Epithelial cell of proximal tubule (primary cell): ENCODE measurements at regions not wholly inside any gene's neighbourhood (a gene's known extent, or its start where the extent isn't known, plus 50 kb on each side); places are given as distances from the start of the nearest gene placed in this dataset.

Experiments used
- DNase-seq: peaks from one replicate; pipeline ENCODE4 v3.0.0-alpha.2; 2011; ENCODE audit warnings: low read depth
- H3K4me3 ChIP-seq: 2 replicates; pipeline ENCODE4 v1.5.1; 2011; ENCODE audit warnings: low read depth, mild to moderate bottlenecking, low read length
- TF ChIP-seq, protein P1 (sequence below): conservative IDR thresholded peaks from 2 replicates; pipeline ENCODE4 v1.5.1; 2012; ENCODE audit warnings: low read depth, mild to moderate bottlenecking, low read length

DNA sequence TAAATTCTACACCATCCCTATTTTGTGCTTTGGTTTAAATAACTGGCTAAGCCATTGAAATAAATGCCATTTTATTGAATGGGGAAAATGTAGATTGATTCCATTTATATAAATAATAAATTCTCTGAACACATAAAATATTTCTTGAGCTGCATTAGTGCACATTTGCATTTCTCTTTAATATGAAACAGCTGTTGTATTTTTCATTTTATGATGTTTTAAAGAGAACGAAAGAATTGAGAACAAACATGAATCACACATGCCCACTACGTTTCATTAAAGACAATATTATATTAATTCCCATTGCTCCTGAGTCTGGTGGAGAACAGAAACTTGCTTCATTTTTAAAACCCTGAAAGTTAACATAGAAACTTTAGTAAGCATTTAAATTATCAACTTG, 235.7 kb upstream of the CFAP20DC start:
- no peak for DNase-seq
- H3K4me3 ChIP-seq: no peak overlapping the region
- TF ChIP-seq, protein P1, sequence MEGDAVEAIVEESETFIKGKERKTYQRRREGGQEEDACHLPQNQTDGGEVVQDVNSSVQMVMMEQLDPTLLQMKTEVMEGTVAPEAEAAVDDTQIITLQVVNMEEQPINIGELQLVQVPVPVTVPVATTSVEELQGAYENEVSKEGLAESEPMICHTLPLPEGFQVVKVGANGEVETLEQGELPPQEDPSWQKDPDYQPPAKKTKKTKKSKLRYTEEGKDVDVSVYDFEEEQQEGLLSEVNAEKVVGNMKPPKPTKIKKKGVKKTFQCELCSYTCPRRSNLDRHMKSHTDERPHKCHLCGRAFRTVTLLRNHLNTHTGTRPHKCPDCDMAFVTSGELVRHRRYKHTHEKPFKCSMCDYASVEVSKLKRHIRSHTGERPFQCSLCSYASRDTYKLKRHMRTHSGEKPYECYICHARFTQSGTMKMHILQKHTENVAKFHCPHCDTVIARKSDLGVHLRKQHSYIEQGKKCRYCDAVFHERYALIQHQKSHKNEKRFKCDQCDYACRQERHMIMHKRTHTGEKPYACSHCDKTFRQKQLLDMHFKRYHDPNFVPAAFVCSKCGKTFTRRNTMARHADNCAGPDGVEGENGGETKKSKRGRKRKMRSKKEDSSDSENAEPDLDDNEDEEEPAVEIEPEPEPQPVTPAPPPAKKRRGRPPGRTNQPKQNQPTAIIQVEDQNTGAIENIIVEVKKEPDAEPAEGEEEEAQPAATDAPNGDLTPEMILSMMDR: no peak

- H3K4me3 ChIP-seq: no peak overlapping the region
- TF ChIP-seq, protein P1: no peak
- no peak for DNase-seq
These were observed 235.1 kb upstream of the CFAP20DC start for GRCh38 chr3:59284926-59285325.

DNA sequence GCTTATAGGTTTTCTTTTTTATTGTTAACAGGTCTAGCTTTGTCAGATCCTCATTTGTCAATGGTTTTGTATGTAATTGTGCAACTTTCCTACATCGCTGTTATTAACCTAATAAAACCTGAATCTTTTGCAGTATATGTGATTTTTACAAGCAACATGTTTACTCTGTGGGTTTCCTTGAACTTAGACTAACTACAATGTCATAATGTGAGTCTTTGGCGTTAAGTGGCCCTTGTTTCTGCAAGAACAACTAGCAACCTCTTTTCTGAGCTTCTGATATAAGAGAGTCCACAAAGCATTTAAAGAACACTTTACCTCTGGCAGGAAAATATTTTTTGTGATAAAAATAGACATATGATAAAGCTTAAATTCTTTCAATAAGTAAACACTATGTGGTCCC, 230.3 kb upstream of the CFAP20DC start:
- TF ChIP-seq, protein P1: no peak
- no peak for DNase-seq

DNA sequence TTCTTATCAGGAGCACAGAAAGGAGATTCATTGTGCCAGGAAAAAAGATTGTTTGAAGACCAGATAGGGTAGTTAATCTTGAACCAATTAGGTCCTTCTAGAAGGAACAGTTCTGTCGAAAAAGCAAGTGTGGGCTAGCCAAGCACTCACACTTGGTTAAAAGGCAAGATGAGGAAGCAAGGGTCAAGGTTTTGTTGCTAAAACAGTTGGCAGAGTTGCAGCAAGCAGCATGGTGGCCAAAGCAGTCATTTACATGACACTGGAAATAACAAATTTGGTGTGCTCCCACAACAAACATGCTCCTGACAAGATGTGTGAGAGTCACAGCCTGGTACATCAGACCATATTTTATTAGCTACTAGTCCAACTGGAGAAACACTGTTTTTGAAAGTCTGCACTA, 228.0 kb upstream of the CFAP20DC start:
- no peak for DNase-seq
- no peak overlapping the region for H3K4me3 ChIP-seq
- TF ChIP-seq, protein P1: no peak

More for the DNA sequence above, 230.3 kb upstream of the CFAP20DC start:
- H3K4me3 ChIP-seq: no peak overlapping the region

DNA sequence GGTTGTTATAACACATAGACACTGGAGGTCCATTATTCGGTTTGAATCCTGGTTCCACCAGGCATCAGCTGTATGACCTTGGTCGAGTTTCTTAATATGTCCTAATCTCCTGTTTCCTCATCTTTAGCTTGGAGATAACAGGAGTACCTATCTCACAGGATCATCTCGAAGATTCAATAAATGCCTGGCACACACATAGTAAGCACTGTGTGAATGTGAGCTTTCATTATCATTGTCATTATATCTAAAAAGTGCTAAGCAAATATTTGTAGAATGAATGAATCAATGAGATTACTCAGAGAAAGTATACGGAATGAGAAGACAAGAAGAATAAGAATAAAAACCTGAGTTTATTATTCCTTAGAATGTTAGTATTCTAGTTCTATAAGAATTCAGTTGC, 227.4 kb upstream of the CFAP20DC start:
- TF ChIP-seq, protein P1: no peak
- DNase-seq: no peak
- H3K4me3 ChIP-seq: no peak overlapping the region

- no peak overlapping the region for H3K4me3 ChIP-seq
- TF ChIP-seq, protein P1: no peak
- DNase-seq: no peak
These were observed 224.2 kb upstream of the CFAP20DC start for GRCh38 chr3:59273976-59274375.

DNA sequence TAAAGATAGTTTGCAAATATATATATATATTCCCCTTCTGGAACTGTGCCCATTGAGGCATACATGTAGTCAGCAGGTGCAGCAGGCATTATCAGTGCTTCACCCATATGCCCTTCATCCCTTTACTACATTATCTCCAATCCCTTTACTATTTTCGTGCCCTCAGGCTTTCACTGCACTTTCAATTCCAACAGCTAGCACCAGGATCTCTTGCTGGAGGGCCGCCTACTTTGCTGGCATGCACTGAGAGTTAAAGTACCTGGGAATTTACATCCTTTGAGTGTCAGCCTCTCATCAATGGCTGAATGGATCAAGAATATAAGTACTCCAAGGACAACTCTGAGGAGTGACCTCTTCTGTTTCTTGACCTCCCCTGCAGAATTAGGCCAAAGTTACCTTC, 222.1 kb upstream of the CFAP20DC start:
- DNase-seq: no peak
- H3K4me3 ChIP-seq: no peak overlapping the region
- TF ChIP-seq, protein P1: no peak
